Non-pigmented ciliary epithelial cell (primary cell): ENCODE measurements at regions not wholly inside any gene's neighbourhood (a gene's known extent, or its start where the extent isn't known, plus 50 kb on each side); places are given as distances from the start of the nearest gene placed in this dataset.

Source experiments
- DNase-seq: peaks from one replicate; pipeline ENCODE4 v3.0.0-alpha.2; 2010; ENCODE audit warnings: low read depth

GRCh38 chr12:40557980-40558379 lies 134.3 kb upstream of the CNTN1 start:
- DNase-seq: no peak

- DNase-seq: no peak
These were observed 132.4 kb upstream of the CNTN1 start for GRCh38 chr12:40559865-40560264.

- DNase-seq: no peak
These were observed 131.4 kb upstream of the CNTN1 start for GRCh38 chr12:40560848-40561247.

- no peak for DNase-seq
These were observed 130.8 kb upstream of the CNTN1 start for GRCh38 chr12:40561395-40561966.

GRCh38 chr12:40565029-40565633 lies 127.1 kb upstream of the CNTN1 start:
- DNase-seq: no peak

- no peak for DNase-seq
These were observed 126.0 kb upstream of the CNTN1 start for GRCh38 chr12:40566271-40566670.

GRCh38 chr12:40569626-40570179 lies 122.5 kb upstream of the CNTN1 start:
- DNase-seq: no peak

- DNase-seq: no peak
These were observed 119.2 kb upstream of the CNTN1 start for GRCh38 chr12:40573024-40573423.

- DNase-seq: no peak
These were observed 116.3 kb upstream of the CNTN1 start for GRCh38 chr12:40575987-40576386.

GRCh38 chr12:40577834-40578233 lies 114.4 kb upstream of the CNTN1 start:
- no peak for DNase-seq

GRCh38 chr12:40579687-40580086 lies 112.6 kb upstream of the CNTN1 start:
- DNase-seq: no peak

- DNase-seq: no peak
These were observed 111.9 kb upstream of the CNTN1 start for GRCh38 chr12:40580346-40580745.

GRCh38 chr12:40581889-40582288 lies 110.3 kb upstream of the CNTN1 start:
- DNase-seq: no peak

GRCh38 chr12:40583743-40584142 lies 108.5 kb upstream of the CNTN1 start:
- no peak for DNase-seq

- no peak for DNase-seq
These were observed 107.5 kb upstream of the CNTN1 start for GRCh38 chr12:40584763-40585162.

GRCh38 chr12:40586823-40587222 lies 105.4 kb upstream of the CNTN1 start:
- no peak for DNase-seq

GRCh38 chr12:40587421-40587820 lies 104.8 kb upstream of the CNTN1 start:
- DNase-seq: no peak

- DNase-seq: no peak
These were observed 104.3 kb upstream of the CNTN1 start for GRCh38 chr12:40587970-40588369.

- no peak for DNase-seq
These were observed 95.1 kb upstream of the CNTN1 start for GRCh38 chr12:40597133-40597532.

- DNase-seq: no peak
These were observed 94.2 kb upstream of the CNTN1 start for GRCh38 chr12:40598073-40598472.

GRCh38 chr12:40602562-40602961 lies 89.7 kb upstream of the CNTN1 start:
- DNase-seq: no peak

GRCh38 chr12:40614923-40615322 lies 77.3 kb upstream of the CNTN1 start:
- no peak for DNase-seq

- no peak for DNase-seq
These were observed 76.6 kb upstream of the CNTN1 start for GRCh38 chr12:40615590-40615989.

- no peak for DNase-seq
These were observed 75.8 kb upstream of the CNTN1 start for GRCh38 chr12:40616383-40616915.
